ENCODE measurements at regions not wholly inside any gene's neighbourhood (a gene's known extent, or its start where the extent isn't known, plus 50 kb on each side); places are given as distances from the start of the nearest gene placed in this dataset.

DNA sequence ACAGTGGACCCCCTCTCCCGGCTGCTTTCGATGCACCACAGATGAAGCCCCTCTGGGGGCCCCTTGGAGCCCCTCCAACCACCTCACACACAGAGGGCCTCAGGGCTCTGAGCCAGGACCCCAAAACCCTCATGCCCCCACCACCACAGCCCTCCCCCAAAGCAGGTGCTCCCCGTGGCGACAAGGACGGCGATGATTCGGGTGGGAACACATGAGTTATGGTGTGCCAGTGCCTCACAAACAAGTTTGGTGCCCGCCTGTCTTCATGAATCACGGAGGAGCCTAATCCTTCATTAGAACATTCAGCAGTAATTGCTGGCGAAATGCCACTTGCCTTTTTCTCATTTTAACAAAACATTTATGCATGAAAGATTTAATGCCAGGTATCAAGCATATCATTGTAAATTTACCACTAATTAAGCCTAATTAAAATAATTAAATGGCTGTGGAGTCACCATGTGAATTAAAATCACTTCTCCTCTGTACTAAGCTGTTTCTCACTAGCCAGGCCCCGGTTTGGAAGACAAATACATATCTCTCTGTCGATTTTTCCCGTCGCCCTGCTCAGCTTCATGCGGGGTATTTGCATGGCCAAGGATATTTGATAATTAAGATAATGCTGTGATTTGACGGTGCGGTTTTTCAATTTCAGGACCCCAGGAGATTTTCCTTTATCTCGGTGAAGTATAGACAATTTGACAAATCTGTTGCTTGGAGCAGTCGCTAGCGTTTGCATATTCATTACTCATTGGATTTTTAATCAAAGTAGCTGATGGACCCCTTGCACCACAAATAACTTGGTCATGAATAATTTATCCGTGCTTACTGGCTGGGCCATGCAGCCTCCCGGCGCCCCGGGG lies 157.0 kb downstream of the TLE3 start:
- DNase-seq = no peak

DNA sequence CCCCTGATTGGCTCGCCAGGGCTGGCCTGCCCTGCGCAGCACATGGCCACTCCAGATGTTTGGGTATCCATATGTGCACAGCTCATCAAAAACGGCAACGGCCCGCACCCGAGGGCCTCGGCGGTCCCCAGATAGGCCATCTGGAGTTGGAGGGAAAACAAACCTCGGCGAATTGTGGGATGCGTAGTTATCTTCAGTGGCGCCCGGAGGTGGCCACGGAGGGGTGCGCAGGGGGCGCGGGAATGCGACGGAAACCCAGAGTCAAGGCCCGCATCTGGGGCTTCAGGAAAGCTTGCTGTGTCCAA lies 156.5 kb downstream of the TLE3 start:
- no peak for DNase-seq

DNA sequence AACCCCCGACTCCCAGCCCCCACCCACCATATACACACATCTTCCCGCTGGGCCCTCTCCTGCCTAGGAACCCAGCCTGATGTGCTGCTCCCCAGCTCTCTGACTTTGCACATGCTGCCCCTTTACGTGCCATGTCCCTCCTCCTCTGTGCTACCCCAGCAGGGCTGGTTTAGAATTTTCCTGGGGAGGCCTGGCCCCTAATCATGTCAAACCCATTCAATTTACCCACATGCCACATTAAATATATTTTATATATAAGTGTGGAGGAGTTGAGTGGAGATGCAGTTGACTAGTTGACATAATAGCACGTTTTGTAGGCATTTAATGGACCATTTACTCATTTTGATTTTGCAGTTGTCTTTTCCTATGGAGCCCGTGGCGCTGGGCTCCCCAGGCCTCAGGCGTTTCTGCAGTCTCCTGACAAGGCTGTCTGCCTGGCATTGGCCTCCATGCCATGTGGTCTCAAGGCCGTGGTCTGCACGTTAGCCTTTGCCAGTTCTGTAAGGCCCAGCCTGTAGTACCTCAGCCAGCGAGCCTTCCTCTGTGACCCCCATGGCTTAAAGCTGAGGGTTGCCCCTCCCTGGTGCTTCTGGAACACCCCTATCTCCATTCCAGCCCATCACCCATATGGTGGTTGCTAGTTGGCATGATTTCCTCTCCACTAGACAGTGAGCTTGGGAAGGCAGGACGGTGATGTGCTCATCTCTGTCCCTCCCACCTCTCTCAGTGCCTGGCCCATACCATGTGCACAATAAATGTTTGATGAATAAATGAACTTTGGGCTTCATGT lies 155.8 kb downstream of the TLE3 start:
- DNase-seq = no peak

DNA sequence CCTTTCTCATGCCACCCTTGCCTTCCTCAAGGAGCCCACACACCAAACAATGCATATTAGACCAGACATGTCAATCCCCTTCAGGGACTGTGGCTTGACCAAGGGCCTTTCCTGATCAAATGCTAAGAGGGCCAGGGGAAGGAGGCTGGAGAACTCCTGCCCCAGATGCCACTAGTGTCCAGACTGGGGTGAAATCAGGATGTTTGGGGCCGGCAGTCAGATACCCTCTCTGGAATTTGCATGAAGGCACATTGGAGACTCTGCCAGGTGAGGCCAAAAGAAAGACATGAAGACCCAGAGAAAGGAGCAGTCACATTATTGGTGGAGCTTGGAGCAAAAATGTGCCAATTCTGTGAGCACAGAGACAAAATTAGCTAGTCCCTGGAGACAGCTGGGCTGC lies 154.1 kb downstream of the TLE3 start:
- DNase-seq = no peak

DNA sequence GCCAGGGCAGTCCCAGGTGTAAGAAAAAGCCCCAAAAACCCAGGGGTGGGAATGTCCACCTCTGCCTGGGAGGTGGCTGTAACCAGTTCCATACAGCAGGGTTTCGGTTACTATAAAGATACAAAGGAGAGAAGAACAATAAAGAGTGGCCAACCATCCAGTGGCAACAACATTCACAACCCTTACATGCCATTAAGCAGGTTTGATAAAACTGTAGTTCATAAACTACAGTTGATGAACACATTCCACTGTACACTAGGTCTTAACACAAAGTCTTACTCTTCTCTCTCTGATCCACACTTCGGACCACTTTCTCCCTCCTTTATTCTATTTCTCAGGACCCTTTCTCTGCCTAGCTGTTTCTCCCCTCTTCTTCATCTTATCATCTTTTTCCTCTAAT lies 152.0 kb downstream of the TLE3 start:
- DNase-seq = no peak

DNA sequence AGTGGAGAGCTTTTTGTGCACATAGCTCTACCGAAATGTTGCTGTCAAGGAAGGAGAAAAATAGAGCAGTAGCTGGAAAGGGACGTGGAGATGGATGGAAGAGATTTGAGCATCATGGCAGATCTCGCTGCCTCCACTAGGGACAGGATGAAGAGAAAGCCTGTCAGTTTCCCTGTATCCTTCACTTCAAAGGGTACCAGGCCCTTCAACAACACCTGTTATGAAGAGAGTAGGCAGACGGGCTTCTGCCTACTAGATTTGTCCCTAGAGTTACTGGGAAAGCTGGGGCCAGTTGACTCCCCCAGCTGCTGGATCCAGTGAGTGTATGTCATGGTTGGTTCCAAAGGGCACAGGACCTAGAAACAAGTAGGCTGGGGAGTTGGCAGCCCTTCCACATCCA lies 150.8 kb downstream of the TLE3 start:
- DNase-seq = no peak

- no peak for DNase-seq
Observed at GRCh38 chr15:69947394-69947793, 150.3 kb downstream of the TLE3 start.

DNA sequence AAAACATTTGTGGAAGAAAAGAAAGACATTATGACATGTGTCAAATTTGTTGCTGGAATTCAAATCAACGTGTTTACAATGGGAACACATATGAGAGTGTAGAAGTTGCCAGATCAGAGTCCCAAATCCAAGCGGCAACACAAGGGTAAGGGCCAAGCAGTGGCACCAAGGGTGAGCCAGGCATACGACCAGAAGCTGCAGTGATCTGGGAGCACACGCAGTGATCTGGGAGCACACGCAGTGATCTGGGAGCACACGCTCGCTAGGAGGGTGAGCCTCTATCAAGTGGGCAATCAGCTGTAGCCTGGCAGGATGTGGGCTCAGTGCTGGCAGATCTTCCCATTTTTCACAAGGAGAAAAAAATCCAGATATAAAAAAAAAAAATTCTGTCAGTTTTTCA lies 148.2 kb downstream of the TLE3 start:
- no peak for DNase-seq

- DNase-seq = no peak
Observed at GRCh38 chr15:69951256-69951897, 146.3 kb downstream of the TLE3 start.

DNA sequence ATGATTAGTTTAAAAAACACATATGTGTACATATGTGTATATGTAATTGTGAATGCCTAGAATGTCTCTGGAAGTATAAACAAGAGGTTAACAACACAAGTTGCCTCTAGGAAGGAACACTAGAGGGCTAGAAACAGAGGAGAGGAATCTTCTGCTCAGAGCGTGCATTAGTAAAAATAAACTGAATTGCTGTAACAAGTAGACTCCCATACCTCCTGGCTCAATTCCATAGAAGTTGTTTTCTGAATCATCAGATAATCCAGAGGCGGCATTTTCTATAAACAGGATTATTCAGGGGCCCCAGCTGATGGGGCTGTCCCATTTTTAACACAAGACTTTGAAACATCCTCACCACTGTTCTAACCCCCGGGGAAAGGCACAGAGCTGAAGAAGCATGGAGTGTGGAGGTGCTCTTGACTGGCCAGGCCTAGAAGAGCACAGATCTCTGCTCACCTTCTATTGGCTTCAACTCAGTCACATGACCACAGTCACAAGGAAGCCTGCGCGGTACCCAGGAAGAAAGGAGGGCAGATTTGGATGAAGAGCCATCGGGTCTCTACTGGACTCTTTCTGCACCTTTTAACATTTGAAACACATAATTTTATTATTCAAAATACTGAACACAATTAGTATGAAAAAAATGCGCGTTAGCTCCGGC lies 145.7 kb downstream of the TLE3 start:
- DNase-seq = no peak

DNA sequence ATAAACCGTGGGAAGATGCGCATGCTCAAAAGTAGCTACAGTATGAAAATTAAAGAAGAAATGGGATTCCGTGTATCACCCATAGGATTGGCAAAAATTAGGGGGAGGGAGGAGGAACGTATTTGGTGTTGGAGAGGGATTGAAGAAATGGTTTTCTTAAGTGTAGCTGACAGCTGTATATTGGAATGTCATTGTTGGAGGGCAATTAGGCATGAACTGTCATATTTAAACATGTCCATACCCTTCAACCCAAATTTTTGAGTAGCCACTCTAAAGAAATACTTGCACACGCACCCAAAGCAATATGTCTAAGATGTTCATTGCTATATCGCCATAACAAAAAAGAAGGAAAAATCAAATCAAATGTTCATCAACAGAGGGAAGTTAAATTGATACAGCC lies 144.7 kb downstream of the TLE3 start:
- no peak for DNase-seq

DNA sequence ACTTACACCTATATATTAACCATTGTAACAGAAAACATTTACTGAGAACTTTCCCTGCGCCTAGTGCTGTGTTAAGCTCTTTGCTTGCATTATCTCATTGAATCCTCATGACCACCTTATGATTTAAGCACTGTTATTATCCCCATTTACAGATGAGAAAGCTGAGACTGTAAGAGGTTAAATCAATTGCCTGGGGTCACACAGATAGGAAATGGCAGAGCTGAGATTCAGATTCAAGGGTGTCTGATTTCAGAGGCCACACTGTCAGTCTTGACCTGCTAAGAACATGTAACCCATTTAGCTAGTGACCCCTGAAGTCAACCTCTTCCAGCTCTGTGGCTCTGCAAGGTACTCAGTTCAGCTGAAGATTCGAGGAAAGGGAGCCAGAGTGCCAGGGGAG lies 143.9 kb downstream of the TLE3 start:
- no peak for DNase-seq

- no peak for DNase-seq
Observed at GRCh38 chr15:69954666-69955065, 143.1 kb downstream of the TLE3 start.

GRCh38 chr15:69955240-69955894 lies 142.3 kb downstream of the TLE3 start:
- DNase-seq = no peak

GRCh38 chr15:69956417-69956816 lies 141.3 kb downstream of the TLE3 start:
- no peak for DNase-seq

DNA sequence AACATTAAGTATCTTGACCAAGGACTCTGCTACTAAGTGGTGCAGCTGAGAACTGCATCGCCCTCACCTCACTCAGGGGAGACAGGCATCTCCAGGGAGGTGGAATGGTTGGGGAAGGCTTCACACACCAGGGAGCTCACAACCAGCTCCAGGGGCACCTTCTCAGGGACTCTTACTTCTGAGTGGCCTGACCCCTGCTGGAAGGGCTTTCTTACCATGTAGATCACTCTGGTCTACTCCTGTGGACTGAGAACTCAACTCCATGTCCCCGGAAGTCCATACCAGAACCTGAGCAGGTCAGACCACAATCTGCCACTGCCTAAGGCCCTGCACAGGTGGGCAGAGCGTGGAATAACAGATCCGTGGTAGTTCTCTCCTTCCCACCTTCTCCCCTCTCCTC lies 140.5 kb downstream of the TLE3 start:
- no peak for DNase-seq

DNA sequence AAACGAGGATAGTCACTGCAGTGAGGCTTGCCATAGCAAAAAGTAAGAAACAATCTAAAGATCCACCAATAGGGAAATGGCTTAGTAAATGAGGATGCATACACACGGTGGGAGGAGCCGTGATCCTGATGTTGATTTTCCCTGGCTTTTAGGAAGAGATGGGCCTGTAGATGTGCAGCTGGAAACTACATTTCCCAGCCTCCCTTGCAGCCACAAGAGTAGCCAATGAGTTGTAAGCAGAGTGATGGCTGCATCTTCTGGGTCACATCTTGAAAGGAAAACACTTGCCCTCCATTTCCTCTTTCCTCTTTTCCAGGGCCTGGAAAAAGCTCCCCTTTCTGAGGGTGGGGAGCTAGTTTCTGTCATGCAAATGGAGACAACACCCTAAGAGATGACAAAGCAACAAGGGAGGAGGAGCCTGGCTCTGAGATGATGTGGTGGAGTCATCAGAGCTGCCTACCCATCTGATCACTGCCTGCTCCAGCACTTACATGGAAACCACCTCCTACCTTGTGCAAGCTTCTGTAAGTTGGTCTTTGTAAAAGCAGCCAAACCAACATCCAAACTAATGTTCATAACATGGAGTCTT lies 139.1 kb downstream of the TLE3 start:
- no peak for DNase-seq

DNA sequence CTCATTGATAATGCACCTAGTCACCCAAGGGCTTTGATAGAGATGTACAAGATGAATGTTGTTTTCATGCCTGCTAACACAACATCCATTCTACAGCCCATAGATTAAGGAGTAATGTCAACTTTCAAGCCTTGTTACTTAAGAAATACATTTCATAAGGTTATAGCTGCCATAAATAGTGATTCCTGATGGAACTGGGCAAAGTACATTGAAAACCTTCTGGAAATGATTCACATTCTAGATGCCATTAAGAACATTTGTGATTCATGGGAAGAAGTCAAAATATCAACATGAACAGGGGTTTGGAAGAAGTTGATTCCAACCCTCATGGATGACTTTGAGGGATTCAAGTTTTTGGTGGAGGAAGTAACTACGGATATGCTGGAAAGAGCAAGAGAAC lies 135.2 kb downstream of the TLE3 start:
- DNase-seq = no peak

GRCh38 chr15:69963385-69963784 lies 134.3 kb downstream of the TLE3 start:
- no peak for DNase-seq

DNA sequence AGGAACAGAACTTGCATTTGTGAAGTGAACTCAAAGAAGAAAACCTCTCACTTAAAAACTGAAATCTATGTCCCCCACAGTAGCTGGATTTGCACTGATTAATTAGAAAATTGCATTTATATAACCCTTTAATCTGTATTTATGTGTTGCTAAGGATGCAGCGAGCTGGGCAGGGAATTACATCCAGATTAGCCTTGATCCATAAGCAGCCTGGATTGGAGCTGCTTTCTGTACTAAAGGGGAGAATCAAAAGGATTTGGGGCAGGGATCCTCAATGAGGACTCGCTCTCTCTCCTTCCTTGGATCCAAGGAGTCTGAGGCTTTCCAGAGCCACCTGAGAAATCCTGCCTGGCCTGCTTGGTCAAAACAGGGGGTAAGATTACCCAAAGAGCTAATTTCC lies 125.9 kb downstream of the TLE3 start:
- DNase-seq = no peak

DNA sequence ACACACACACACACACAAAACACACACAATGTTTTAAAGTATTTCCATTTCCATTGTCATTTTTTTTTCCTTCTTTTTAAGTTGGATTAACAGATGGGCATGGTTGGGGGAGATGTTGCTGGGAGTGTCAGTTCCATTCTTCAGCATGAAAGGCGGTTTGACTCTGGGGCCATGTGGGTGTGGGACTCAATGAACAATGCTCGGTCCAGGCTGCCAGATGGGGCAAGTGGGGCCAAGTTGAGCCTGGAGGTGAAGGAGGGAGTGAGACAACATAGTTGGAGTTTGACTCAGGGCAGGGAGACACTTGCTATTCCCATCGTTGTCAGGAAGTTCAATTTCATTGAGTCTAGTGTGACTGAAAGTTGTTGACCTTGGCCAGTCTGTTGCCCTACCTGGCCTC lies 125.3 kb downstream of the TLE3 start:
- DNase-seq = no peak

DNA sequence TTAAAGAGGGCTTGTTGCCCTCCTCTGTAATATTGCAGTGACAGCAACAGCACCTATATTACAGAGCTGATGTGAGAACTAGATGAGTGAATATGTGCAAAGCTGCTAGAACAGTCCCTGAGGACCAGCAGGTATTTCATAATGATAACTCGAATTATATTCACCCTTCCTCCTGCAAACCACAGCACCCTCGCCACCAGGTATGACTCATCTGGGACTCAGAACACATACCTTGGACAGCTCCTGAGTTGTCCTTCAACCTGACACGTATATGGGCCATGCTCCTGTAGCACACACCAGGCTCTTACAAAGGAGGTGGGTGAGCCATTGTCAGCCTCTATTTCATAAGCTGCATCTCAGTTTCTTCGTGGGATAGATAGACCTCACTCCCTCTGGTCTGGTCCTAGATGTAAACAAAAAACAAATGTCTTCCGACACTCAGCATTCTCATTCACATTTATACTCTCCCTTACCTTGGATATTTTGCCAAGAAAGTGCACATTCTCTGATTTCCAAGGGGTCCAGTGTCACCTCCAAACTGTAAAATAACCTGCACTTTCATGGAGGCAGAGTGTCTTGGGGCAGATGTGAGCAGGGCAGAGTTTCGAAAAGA lies 124.5 kb downstream of the TLE3 start:
- no peak for DNase-seq

All from NCI-H1048 (cell line).